Iris pigment epithelial cell (primary cell): ENCODE measurements at regions not wholly inside any gene's neighbourhood (a gene's known extent, or its start where the extent isn't known, plus 50 kb on each side); places are given as distances from the start of the nearest gene placed in this dataset.
"Not testable (repeated sequence)": the region's sequence is repeated elsewhere in the genome, so short reads cannot be mapped to it uniquely, and the experiment has no call there.

ENCODE experiments used
- DNase-seq: peaks from one replicate; pipeline ENCODE4 v3.0.0-alpha.2; 2011; ENCODE audit warnings: low read depth

- peak; percentile 81 for DNase-seq
Measured at GRCh38 chr20:28562510-28562898, 2695.0 kb upstream of the DEFB115 start.

- peak; percentile 83 for DNase-seq
Measured at GRCh38 chr20:28562899-28563521, 2694.5 kb upstream of the DEFB115 start.

DNA sequence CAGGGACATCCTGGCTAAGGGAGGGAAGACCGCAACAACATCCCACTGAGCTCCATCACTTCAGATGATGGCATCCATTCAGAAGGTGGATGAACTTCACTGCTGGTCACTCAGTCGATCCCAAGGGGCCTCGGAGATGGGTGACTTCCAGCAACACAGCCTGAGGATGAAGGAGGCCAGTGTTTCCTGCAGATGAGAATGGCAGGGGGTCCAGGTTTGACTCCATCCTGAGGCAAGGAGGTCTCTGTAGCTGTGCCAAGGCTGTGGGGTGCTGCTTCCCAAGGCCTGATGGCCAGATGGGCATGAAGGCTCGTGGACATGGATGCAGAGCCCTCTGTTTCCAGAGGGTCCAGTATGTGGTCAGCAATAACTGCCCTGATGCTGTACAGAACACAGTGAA, 2693.4 kb upstream of the DEFB115 start:
- not testable (repeated sequence) for DNase-seq

DNA sequence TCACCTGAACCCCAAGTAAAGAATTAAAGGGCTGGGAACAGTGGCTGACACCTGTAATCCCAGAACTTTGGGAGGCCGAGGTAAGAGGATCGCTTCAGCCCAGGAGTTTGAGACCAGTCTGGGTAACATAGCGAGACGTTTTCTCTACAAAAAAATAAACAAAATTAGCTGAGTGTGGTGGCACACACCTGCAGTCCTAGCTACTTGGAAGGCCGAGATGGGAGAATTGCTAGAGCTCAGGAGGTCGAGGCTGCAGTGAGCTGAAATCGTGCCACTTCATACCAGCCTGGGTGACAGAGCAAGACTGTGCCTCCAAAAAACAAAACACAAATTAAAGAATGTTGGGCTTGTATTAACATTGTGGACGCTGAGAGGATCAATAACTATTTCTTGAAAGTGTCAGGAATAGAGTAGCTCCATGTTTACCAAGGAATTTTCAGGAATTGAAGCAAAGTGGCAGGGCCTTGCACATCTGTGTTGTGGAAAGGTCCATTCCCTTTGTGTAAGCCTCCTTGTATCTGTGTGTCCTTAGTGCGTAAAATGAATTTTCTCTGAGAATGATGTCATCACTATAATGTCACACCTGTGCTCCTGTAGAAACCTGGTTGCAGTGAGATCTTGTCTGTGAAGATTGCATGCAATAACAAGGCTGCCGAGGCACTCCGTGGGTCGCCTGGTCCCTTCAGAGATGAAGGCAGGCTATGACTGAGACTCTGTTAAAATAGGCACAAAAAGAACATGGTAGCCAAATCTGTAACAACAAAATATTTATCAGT, 2692.6 kb upstream of the DEFB115 start:
- not testable (repeated sequence) for DNase-seq

DNA sequence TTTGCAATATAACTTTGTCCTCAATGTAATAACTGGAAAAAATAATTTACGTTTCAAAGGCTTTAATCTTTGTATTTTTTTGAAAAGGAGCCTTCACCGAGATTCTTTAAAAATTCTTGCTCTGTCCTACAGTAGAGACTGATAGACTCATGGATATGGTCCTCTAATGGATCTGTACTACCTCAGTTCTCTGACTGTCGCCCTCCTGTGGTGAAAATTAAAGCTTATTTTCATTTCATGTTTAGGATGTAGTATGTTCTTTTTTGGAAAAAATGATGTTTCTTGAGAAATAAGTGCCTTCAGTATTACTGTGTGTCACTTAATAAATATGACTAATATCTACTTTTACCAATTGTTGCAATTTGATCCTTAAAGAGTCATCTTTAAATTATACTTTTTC, 2681.5 kb upstream of the DEFB115 start:
- not testable (repeated sequence) for DNase-seq

- not testable (repeated sequence) for DNase-seq
Measured at GRCh38 chr20:28591680-28592079, 2665.8 kb upstream of the DEFB115 start.

DNA sequence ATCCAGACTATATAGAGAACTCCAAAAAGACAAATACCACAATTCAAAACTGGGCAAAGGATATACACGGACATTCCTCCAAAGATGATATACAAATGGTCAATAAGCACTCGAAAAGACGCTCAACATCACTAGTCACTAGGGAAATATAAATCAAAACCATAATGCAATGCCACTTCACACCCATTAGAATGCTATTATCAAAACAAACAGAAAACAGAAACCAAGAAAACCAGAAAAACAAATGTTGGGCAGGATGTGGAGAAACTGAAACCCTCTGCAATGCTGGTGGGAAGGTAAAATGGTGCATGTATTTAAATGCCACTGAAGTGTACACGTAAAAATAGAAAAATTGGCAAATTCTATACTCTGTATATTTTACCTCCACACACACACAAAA, 2664.1 kb upstream of the DEFB115 start:
- not testable (repeated sequence) for DNase-seq

DNA sequence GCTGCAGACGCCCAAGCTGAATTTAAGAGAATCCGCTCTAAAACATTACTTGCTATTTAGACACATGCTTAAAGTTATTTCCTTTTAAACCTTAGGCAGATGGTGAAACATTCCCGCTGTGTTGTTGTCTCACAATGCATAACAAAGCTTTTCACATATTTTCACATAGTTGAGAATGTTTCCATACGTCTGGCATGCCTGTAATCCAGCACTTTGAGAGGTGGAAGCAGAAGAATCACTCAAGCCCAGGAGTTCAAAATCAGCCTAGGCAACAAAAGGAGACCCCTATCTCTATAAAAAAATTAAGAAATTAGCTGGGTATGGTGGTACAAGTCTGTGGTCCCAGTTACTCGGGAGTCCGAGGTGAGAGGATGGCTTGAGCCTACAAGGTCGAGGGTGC, 2663.0 kb upstream of the DEFB115 start:
- DNase-seq: peak; percentile 8

- DNase-seq: not testable (repeated sequence)
Measured at GRCh38 chr20:28602006-28602402, 2655.5 kb upstream of the DEFB115 start.

- DNase-seq: peak; percentile 96
Measured at GRCh38 chr20:28602403-28603217, 2654.9 kb upstream of the DEFB115 start.

GRCh38 chr20:28603218-28603577, 2654.3 kb upstream of the DEFB115 start:
- not testable (repeated sequence) for DNase-seq

GRCh38 chr20:28616354-28616753, 2641.1 kb upstream of the DEFB115 start:
- no peak for DNase-seq

DNA sequence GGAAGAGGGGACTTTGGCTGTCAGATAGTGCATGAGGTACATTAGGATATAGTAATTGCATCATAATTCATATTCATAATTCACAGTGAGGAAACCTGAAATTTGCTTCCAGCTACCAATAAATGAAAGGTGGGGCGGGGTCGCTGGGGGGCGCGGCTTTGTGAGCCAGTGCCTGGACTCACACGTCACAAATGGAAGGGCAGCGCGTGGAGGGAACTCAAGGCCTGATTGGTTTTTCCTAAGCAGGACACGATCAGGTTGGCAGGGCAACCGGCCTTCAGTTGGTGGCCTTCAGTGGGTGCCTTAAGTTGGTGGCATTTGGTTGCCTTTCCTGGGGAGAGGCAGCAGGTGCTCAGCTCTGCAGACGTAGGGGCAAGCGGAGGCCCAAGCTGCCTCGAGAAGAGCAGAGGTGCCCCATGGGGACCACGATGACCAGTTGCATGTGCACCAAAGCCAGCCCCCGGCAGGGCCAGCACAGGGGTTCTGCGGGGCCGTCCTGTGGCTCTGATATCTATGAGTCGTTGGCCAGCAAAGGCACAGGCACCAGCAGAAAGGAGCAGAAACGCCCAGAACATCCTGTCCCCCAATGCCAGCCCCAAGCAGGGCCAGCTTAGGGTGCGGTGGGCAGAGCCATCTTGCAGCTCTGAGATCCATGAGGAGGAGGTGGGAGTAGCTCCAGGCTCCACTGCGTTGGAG, 2637.4 kb upstream of the DEFB115 start:
- DNase-seq: not testable (repeated sequence)

- DNase-seq: not testable (repeated sequence)
Measured at GRCh38 chr20:28625112-28625511, 2632.4 kb upstream of the DEFB115 start.

DNA sequence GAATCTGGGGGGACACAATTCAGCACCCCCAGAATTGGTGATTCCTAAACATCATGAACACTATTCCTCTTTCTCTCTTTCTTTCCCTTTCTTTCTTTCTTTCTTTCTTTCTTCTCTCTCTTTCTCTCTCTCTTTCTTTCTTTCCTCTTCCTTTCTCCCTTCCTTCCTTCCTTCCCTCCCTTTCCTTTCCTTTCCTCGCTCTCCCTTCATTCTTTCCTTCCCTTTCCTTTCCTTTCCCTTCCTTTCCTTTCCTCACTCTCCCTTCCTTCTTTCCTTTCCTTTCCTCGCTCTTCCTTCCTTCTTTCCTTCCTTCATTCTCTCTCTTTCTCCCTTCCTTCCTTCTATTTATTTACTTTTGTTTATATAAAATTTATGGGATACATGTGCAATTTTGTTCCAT, 2616.6 kb upstream of the DEFB115 start:
- not testable (repeated sequence) for DNase-seq
